A673 (cell line): ENCODE measurements at regions not wholly inside any gene's neighbourhood (a gene's known extent, or its start where the extent isn't known, plus 50 kb on each side); places are given as distances from the start of the nearest gene placed in this dataset.
A peak's percentile ranks its signal among the peaks of the same experiment; 100 is the strongest.

ENCODE experiments used
- BruUV-seq: library from RNA; stranded (reverse); fragments of 400-500 nt; replicated peaks from 2 replicates; lab custom pipeline; 2021; lab: Mats Ljungman, UMichigan
- CTCF ChIA-PET: fragments of 300-600 bp; sonication (Branson Sonifier 250); formaldehyde crosslinking; loops from one replicate; lab custom pipeline; 2022; ENCODE audit warnings: antibody characterized with exemption; lab: Charles Lee
- POLR2A ChIA-PET: fragments of 300-600 bp; sonication (Branson Sonifier 250); formaldehyde crosslinking; loops from one replicate; lab custom pipeline; 2022; ENCODE audit warnings: antibody characterized with exemption; ENCODE audit not compliant: low non-redundant PET; lab: Charles Lee
- DNase-seq: peaks from one replicate; pipeline ENCODE4 v3.0.0-alpha.2; 2015; ENCODE audit warnings: low spot score
- H3K27ac ChIP-seq: fragments of 200-600 bp; sonication (generic); 2 replicates; pipeline ENCODE4 v1.5.1; 2016; ENCODE audit warnings: mixed run types, low read depth, mild to moderate bottlenecking, mixed read lengths, antibody characterized with exemption, low read length; ENCODE audit not compliant: poor library complexity, severe bottlenecking
- H3K27me3 ChIP-seq: fragments of 200-600 bp; sonication (generic); replicated peaks from 2 replicates; pipeline ENCODE4 v1.6.1; 2017; ENCODE audit warnings: mixed run types, low read depth, mild to moderate bottlenecking, mixed read lengths, antibody characterized with exemption, low read length; ENCODE audit not compliant: insufficient read depth, poor library complexity
- H3K36me3 ChIP-seq: fragments of 200-600 bp; sonication (generic); 2 replicates; pipeline ENCODE4 v1.6.1; 2016; ENCODE audit warnings: mixed run types, mild to moderate bottlenecking, mixed read lengths, antibody characterized with exemption, low read length; ENCODE audit not compliant: insufficient read depth, poor library complexity, severe bottlenecking
- H3K4me1 ChIP-seq: fragments of 200-600 bp; sonication (generic); 2 replicates; pipeline ENCODE4 v1.6.1; 2017; ENCODE audit warnings: mixed run types, mild to moderate bottlenecking, mixed read lengths, antibody characterized with exemption, low read length; ENCODE audit not compliant: insufficient read depth, poor library complexity, severe bottlenecking
- H3K4me3 ChIP-seq: fragments of 200-600 bp; sonication (generic); 2 replicates; pipeline ENCODE4 v1.5.1; 2016; ENCODE audit warnings: low read depth, mixed run types, mild to moderate bottlenecking, mixed read lengths, low read length; ENCODE audit not compliant: poor library complexity, severe bottlenecking
- H3K9me3 ChIP-seq: fragments of 200-600 bp; sonication (generic); 2 replicates; pipeline ENCODE4 v1.6.1; 2016; ENCODE audit warnings: mixed run types, low read depth, mild to moderate bottlenecking, mixed read lengths, antibody characterized with exemption, low read length; ENCODE audit not compliant: poor library complexity, severe bottlenecking
- EZH2 ChIP-seq: fragments of 200-600 bp; sonication (generic); IDR thresholded peaks from 2 replicates; pipeline ENCODE4 v1.6.1; 2017; ENCODE audit warnings: borderline replicate concordance, low read depth, mild to moderate bottlenecking, mixed read lengths, antibody characterized with exemption, low read length; ENCODE audit not compliant: poor library complexity, severe bottlenecking
- intact Hi-C: fragments of 100-400 bp; cut with micrococcal nuclease; formaldehyde crosslinking; loops from one replicate; pipeline ENCODE4 v1.10.0; 2022; ENCODE audit not compliant: unreplicated experiment
- TF ChIP-seq, protein P1 (sequence below): fragments of 300-800, 200-600 bp; sonication (generic); conservative IDR thresholded peaks from 2 replicates; pipeline ENCODE4 v1.5.1; 2017; ENCODE audit warnings: low read depth, mild to moderate bottlenecking, antibody characterized with exemption, low read length, moderate library complexity, mixed read lengths

DNA sequence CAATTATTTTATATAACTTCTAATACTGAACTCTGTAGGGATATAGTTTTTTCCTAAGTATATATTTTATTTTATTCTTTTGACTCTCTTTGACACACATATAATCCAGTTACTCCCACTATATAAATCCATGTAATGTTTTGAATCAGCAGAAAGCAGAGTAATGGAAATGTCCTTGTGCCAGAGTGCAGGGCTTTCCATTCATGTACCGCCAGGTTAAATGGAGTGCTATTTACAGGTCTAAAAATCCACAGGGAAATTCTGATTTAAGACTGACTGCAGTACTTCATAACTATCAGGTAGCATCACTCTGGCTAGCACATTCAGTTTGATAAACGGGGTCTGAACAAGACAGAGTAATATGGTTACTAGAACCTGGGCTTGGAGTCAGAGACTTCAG is 626.8 kb downstream of the COL12A1 start:
- CTCF ChIA-PET: no interaction called here
- Histone ChIP-seq H3K27ac (no peak overlapping the region), H3K9me3 (no peaks in the 10 kb centered on the region), H3K36me3 (no peaks in the 10 kb centered on the region), H3K27me3 (no peaks in the 10 kb centered on the region), H3K4me3 (no peak overlapping the region), H3K4me1 (peaks cover 9% of the 10 kb centered on the region)
- intact Hi-C loops: loop anchor here (10.0 kb wide), 2 partner anchors 484 to 626 kb away; partner anchors contain the start of gene COL12A1
- BruUV-seq: no TSS peak
- TF ChIP-seq, protein P1, sequence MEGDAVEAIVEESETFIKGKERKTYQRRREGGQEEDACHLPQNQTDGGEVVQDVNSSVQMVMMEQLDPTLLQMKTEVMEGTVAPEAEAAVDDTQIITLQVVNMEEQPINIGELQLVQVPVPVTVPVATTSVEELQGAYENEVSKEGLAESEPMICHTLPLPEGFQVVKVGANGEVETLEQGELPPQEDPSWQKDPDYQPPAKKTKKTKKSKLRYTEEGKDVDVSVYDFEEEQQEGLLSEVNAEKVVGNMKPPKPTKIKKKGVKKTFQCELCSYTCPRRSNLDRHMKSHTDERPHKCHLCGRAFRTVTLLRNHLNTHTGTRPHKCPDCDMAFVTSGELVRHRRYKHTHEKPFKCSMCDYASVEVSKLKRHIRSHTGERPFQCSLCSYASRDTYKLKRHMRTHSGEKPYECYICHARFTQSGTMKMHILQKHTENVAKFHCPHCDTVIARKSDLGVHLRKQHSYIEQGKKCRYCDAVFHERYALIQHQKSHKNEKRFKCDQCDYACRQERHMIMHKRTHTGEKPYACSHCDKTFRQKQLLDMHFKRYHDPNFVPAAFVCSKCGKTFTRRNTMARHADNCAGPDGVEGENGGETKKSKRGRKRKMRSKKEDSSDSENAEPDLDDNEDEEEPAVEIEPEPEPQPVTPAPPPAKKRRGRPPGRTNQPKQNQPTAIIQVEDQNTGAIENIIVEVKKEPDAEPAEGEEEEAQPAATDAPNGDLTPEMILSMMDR: no peak
- TF ChIP-seq EZH2: no peak
- no peak for DNase-seq
- POLR2A ChIA-PET: no interaction called here

DNA sequence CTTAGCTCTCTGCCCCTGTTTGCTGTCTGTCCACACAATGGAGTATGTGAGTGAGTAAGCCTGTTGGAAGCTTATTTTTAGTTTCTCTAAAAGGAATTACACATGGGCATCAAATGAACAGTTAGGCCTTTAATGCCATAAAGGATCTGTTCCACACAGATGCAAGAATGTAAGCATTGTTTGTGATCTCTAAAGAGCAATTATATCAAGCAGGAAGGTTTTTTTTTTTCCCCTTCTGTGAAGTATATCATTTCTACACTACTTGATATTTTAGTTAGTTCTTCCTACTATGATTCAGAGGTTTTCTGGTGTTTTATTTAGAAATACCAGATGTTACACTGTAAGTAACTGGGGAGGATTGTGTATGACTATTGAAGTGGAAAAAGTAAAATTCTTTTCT is 627.5 kb downstream of the COL12A1 start:
- no peak overlapping the region for H3K4me3 ChIP-seq
- no peaks in the 10 kb centered on the region for H3K27me3 ChIP-seq
- DNase-seq: peak; percentile 45
- no TSS peak for BruUV-seq
- intact Hi-C loops: loop anchor here (10.0 kb wide), 2 partner anchors 484 to 626 kb away; partner anchors contain the start of gene COL12A1
- TF ChIP-seq, protein P1: no peak
- no peak for TF ChIP-seq EZH2
- CTCF ChIA-PET: no interaction called here
- POLR2A ChIA-PET: no interaction called here
- H3K4me1 ChIP-seq: peaks cover 16% of the 10 kb centered on the region
- peak overlapping the region; percentile 35 for H3K27ac ChIP-seq
- no peaks in the 10 kb centered on the region for H3K9me3 ChIP-seq
- H3K36me3 ChIP-seq: no peaks in the 10 kb centered on the region

DNA sequence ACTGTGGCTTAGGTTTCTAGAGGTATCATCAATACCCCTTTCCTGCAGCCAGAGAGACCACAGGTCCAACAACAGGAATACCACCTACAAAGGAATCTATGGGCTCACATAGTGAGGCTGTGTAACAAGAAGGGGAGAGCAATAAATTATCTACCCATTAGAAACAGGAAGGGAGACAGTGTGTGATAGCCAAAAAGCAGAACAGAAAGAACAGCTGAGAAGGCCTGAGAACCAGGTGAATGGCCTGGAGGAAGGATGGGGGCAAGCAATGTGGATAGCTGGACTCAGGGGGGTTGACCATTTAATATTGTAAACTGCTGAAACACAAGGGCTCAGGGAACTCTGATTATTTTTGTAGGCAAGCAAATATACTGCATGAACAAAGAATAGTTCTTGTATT is 628.2 kb downstream of the COL12A1 start:
- no peaks in the 10 kb centered on the region for H3K27me3 ChIP-seq
- H3K4me1 ChIP-seq: peaks cover 18% of the 10 kb centered on the region
- intact Hi-C loops: loop anchor here (10.0 kb wide), 2 partner anchors 483 to 627 kb away; partner anchors contain the start of gene COL12A1
- no peak overlapping the region for H3K4me3 ChIP-seq
- BruUV-seq: no TSS peak
- TF ChIP-seq, protein P1: no peak
- TF ChIP-seq EZH2: no peak
- ChIA-PET CTCF (no interaction called here), POLR2A (no interaction called here)
- H3K36me3 ChIP-seq: no peaks in the 10 kb centered on the region
- no peak for DNase-seq
- H3K27ac ChIP-seq: no peak overlapping the region
- H3K9me3 ChIP-seq: no peaks in the 10 kb centered on the region
